Suppressor macrophage treated with lipopolysaccharide for 1 hour (primary cell): ENCODE measurements at regions not wholly inside any gene's neighbourhood (a gene's known extent, or its start where the extent isn't known, plus 50 kb on each side); places are given as distances from the start of the nearest gene placed in this dataset.

Experiments used
- DNase-seq, 3 donors: peaks; one replicate each; pipeline ENCODE4 v3.0.0-alpha.2; 2020 to 2022

DNA sequence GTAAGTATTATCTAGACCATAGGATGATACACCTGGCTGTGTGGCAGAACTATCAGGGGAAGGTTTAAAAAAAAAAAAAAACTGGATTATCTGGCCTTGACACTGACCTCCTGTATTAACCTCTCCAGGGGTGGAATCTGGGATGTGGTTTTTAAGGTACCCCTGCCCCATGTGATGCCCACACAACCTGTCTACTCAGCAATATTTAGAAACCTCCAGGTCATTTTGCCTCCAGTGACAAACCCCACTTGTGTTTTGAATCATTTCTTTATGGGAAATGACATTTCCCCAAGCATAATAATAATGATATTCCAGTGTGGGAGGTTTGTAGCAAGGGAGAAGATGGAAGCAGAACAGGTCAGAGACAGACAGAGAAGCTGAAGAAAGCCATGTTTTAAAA lies 179.1 kb downstream of the RSL24D1 start:
- DNase-seq: no peak

DNA sequence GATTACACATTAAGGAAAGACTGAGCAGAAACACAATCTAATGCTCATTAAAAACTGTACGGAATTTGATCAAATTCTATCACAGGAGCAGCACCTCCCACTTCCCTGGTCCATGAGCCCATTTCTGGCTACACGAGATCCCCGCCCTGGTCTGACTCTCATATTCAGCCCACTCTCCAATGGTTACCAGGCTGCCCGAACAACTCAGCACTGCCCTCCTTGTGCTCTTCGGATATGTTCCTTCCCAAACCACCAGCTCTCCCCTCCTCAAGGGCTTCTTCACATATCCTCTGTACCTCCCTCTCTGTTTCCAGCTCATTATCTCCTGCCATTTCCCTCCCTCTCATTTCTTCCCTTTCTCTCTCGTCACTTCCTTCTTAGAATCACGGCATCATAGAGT lies 180.5 kb downstream of the RSL24D1 start:
- DNase-seq: no peak

DNA sequence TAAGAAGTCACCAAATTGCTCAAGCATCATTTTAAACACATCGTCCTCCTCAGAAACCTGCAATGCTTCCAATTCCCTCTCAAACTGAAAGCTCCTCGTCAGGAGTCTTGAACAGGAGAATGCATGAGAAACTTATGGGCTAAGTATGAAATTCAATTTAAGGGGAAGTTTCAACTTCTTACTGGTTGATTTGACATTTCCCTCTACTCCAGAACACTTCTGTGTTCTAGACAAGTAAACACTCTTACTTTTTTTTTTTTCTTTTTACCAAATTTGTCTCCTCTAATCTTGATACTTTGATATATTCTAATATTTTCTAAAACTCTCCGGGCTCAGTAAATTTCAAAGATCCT lies 181.7 kb downstream of the RSL24D1 start:
- DNase-seq: peak in 1 of 3 donors; percentile 9

DNA sequence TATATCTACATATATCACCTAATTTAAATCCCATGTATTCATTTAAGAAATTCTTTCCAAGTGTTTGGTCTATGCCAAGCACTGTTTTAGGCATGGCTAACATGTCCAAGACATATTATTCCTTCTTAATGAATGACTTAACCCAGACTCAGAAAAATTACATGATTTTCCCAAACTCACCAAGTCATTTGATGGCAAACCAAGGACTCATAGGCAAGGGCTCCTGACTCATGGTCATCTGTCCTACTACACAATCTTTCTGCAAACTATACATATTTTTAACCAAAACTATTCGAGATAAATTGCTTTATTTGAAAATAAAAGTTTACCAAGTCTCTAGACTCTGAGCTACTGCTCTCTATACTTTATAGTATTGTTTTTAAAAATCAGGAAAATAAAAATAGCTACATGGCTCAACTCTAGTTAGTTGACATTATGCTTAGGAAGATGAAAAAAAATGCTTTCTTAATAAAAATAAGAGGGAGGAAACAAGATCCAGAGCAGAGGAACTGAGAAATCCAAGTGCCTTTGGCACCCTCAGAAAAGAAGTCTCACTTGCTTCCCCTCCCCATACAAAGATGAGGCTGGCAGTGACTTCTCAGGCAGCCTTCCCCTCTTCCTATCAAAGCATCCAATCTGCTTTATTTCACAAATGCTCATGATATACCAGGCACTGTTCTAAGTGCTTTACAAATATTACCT lies 182.2 kb downstream of the RSL24D1 start:
- DNase-seq: peak in 2 of 3 donors; percentile 30 to 61

DNA sequence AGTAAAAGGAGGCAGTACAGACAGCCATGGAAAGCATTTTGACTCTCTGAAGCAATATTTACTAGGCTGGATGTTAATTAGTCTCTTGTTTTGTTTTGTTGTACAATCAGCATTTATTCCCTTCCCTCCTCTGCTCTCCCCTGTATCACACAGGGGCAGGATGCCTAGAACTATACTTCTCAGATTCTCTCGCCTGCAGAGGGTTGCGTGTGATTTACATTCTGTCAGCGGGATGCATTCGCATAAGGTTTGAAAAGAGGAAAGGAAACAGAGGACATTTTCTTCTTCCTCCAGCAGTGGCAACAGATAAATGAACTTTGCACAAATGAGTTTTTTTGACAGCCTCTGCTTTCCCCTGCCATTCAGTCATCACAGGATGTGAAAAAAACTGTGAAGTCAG lies 188.3 kb downstream of the RSL24D1 start:
- DNase-seq: peak in 1 of 3 donors; percentile 20

DNA sequence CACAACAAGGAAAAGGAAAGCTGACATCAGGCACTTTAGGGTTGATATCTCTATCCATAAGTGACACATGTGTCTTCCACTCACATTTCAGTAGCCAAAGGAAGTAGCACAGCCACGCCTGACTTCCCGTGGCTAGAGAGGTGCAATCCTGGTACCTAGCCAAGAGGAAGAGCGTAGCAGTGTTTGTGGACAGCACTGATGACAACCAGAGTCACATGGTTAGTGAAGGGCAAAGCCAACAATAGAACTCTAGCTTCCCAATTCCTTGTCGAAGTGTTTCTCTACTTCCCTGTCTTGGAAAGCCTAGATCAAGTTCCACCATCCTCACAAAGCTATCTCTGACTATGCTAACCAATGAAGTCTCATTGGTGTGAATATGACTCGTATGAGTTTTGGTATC lies 189.2 kb downstream of the RSL24D1 start:
- DNase-seq: peak; percentile 43 to 57 (median 49)

DNA sequence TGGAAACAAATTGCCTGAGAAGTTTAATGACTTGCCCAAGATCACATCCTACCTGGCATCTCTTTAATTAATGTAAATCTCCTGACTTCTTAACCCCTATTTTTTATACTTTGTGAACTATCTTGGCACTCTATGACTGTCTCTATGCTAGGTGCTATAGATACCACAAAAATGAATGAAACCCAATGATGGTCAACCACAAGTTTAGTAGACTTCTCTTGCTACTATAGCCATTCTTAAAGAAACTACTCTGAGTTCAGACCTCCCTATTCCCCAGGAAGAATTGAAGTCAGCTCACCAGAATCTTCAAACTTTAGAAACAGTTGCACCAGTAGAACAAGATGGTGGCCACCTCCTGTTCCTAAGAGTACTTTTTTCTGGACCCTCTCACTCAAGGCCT lies 191.1 kb downstream of the RSL24D1 start:
- DNase-seq: no peak

DNA sequence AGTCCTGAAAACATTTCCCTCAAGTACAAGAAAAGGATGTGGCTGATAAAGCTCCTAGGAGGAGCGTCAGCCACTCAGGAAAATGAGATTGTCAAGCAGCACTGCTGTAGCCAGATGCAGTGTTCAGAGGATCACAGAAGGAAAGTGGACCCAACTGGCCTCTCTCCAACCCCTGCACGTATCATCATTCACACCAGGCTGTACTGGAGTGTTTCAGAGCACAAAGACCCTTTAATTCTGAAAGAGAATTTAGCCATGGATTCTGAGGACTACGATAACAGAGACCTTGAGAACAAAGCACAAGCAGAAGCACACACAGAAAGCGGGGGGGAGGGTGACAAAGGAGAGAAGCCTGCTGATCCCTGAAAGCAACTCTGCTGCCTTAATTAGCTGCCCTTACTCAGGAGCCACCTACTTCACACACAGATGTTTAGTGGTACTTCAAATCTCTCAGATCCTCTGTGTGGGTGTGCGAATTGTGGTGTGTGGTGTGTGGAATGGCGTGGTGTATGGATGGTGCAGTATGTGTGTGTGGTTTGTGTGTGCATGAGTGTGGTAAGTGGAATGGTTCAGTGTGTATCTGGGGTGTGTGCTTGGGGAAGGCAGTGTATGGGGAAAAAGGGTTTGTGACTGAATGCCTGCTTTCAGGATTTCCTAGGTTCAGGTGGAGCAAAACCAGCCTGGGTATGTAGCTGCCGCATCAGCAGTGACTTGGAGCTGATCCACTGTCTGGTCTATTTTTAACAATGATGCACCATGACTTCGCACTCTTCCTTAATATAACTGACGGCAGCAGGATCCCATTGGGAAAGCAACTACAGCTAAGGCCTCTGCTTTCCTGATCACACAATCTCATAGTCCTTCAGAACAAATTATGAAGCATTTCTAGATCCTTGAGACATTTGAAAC lies 192.5 kb downstream of the RSL24D1 start:
- no peak for DNase-seq

DNA sequence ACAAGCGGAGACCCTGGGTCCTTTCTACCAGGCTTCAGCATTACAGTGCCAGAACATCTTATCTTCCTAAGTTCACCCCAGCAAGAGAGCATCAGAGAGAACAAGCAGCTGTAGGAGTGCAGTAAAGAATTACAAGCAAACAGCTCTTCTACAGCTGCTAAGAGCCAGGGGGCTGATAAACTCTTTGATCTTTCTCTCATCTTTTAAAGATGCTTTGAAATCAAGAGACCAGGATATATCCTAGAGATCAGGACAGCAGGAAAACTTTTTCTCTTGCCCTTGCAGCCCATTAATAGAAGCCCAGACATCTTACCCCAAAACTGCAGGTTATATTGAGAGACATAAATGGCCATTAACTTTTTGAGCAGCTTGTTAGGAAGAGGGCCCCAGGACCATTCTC lies 198.1 kb downstream of the RSL24D1 start:
- no peak for DNase-seq

DNA sequence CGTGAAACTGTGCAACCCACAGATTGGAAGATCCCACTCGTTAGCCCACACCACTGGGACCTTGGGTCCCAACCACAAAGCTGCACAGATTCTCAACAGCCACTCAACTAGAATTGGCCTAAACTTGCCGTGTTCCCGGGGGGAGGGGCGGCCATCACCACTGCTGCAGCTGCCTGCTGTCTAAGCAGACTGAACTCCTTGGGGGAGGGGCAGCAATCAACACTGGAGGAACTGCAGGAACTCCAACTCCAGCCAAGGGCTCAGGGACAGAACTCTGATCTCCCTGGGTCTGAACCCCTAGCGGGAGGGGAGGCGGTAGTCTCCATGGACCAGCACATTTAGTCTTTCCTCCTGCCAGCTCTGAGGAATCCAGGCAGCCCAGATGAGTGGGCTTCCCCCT lies 205.9 kb downstream of the RSL24D1 start:
- no peak for DNase-seq

DNA sequence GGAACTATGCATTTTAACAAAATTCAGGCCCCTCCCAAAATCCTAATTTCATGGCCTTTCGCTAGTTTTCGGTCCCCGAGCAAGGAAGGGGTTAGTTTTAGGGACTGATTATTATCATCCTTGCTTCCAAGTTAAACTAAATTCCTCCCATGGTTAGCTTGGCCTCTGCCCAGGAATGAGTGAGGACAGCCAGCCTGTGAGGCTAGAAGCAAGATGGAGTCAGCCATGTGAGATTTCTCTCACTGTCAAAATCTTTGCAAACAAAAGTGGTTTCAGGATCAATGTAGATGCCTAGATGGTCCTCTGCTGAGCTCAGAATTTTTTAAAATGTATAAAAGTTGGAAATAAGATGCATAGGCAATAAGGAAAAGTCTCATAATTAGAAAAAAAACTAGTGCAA lies 208.9 kb downstream of the RSL24D1 start:
- DNase-seq: no peak

DNA sequence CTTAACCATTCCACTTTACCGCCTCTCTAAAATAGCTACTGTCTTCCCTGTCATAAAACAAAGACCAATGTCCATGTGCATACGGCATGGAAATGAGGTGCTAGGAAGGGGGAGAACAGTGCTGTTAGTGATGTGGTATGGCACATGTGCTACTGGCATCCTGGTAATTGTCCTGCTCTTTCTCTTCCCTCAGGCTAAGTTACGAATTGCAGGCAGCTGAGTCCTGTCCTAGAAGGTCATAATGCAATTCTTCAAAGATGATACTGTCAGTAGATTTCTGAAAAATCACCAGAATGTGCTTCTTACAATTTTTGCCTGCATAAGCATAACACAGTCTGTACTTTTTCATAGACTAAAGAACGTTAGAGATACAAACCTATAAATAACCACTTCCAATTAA lies 216.8 kb downstream of the RSL24D1 start:
- no peak for DNase-seq

DNA sequence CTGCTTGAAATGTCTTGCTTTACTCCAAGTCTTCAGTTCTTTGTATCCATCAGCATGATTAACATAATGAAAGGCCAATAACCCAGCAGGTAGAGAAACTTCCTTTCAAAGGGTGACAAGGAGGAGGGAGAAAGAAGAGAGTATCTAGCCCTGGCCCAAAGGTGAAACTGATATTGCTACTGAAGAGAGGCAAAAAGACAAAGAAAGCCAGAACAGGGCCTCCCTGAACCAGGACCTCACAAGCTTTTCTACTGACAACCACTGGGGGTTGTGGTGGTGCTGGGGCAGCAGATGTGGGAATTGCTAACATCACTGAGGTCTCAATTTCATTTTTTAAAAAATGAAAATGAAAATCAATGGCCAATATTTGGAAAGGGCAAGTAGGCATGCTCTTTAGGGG lies 234.1 kb downstream of the RSL24D1 start:
- no peak for DNase-seq

DNA sequence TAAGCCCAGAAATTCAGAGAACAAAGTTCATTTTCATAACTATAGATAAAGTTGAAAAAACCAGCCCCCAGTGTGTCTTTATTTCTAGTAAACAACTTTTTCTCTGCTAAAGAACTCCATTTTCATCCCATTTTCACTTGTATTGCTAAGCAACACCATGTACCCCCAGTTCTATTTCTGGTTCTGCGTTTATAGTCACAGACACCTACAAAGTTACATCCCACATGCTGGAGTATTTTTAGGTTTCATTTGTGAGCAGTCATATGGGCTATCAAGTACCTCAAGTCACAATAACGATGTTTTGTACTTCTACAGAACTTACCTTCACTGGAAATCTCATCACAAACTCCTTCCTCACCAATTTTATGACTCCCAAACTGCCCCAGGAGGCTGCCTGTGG lies 236.5 kb downstream of the RSL24D1 start:
- DNase-seq: no peak

DNA sequence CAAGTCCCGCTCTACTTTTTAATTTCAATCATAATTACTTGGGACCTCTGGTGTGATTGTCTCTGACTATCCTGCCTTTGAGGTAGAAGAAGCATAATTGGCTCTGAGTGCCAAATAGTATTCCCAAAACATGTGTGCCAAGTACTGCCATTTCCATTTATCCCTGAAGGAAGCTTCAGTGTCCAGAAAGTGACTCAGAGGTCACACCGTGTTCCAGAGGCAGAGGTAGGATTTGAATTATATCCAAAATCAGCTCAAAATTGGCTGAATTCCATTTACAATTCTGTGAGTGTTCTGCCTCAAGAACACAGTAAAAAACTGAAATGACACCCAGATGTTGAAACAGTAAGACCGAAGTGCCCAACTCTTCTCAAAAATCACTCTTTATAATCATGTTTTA lies 255.3 kb downstream of the RSL24D1 start:
- no peak for DNase-seq

DNA sequence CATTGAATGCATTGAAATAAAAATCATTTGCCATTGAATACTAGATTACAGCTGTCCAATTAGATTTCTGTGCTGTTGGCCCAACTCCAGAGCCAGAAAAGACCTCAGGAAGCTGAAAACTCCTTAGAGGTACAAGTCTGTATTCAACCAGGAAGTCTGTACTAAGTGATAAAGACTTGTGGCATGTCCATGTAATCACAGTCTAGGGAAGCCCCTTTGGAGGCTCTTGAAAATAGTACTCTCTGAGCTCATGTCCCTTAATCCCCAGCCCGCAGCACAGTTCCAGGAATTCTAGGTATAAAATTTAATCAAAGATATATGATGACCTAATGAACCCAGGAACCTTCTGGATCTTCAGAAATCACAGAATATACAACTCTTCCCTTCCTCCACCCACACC lies 279.4 kb downstream of the RSL24D1 start:
- DNase-seq: no peak

DNA sequence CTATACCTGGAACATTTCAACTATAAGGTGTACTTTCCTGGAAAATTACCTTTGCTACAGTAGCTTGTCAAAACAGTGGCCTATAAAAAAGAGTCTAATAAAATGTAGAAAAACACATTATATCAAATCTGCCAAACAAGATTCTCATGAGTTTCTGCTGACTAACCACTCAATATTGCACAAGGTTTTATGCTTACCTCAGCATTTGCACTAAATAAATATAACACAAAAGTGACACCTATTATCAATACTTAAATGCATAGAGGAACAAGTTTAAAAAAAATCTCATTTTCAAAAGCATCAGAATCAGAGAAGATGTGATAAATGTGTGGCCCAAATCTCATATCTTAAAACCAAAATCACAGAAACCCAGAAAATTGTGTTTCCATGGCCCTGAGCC lies 281.4 kb downstream of the RSL24D1 start:
- DNase-seq: no peak

DNA sequence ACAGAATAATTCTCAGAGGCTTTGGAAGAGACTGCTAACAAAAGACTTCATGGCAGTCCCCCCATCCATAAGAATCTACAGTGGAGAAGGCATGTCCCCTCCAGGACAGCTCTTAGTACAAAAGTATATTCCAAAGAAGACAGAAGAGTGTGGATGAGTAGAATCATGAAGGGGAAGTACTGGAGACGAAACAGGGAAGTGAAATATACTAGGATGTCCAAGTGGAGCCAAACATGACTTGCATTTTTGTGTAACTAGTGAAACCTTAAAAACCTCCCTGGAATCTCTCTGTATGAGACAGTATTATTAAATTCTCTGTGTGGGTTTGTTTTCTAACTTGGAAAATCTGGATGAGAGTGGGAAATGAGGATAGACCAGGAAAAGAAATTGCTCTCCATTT lies 312.4 kb downstream of the RSL24D1 start:
- peak; percentile 40 to 68 (median 68) for DNase-seq

DNA sequence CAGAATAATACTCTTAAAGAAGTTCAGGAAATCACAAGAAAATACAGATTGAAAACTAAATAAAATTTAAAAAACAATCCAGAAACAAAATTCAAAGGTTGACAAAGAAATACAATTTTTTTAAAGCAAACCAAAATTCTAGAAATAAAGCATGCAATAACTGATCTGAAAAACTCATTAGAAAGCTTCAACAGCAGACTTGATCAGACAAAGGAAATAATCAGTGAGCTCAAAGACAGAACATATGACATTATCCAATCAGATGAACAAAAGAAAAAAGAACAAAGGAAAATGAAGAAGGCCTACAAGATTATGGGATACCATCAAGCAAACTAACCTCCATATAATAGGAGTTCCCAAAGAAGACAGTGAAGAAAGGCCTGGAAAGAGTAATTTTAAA lies 336.8 kb downstream of the RSL24D1 start:
- DNase-seq: no peak

DNA sequence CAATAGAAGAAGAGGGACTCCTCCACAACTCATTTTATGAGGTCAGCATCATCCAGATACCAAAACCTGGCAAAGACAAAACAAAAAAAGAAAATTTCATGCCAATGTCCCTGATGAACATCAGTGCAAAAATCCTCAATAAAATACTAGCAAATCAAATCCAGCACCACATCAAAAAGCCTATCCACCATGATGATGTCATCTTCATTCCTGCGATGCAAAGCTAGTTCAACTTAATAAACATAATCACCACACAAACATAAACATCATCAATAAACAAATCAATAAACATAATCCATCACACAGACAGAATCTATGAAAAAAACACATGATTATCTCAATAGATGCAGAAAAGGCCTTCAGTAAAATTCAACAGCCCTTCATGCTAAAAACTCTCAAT lies 342.1 kb downstream of the RSL24D1 start:
- DNase-seq: no peak

DNA sequence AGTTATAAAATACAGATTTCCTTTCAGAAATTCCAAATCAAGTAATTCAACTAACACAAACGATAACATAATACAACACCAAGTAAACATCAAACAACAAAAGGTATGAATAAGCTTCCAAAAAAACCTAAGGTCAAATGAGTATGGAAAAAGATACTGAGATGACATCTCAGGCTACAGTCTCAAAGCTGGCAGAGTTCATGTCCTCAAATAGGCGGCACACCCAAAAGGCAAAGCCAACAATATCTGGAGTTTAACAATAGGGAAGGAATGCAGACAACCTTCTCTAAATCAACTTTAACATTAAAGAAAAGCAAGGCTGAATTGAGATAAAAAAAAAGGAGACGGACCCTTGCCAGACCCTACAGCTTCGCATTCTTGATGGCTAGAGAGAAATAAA lies 346.6 kb downstream of the RSL24D1 start:
- DNase-seq: no peak

DNA sequence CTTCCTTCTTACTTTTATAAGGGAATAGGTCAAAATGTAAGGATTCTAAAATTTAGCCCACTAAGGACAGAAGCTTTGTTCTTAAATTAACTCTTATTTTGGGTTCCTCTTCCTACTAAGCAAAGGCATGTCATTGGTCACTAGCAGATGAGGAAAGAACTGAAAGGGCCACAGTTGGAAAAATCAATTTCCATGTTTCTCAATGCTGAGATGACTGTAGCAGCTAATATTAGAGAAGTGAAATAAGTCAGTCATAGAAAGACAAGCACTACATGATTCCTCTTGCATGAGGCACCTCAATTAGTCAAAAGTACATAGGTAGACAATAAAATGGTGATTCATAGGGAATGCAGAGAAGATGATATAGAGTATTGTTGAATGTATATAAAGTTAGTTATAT lies 353.7 kb downstream of the RSL24D1 start:
- DNase-seq: peak; percentile 50 to 86 (median 79)

DNA sequence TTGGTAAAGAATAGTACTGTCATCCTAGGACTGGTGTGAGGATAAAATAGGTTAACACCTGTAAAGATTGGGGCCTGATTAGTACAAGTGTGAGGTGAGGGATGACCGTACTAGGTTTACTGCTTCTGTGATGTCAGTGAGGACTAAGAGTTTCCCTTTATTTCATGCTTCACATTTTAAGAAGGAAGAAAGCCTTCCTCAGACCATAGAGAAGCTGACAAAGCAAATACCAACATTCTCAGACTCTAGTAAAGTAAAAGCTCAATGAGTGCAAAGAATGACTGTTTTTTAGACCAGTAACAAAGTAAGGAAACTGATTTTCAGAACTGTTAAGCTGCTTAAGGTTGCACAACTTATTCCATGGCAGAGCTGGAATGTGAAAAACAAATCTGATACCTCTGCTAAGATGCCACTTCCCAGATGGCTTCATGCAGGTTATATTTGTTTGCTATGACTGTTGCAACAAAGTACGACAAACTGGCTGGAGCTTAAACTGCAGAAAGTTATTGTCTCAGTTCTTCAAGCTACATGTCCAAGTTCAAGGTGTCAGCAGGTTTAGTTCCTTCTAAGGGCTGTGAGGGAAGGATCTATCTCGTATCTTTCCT lies 354.9 kb downstream of the RSL24D1 start:
- DNase-seq: peak; percentile 34 to 60 (median 41)
